ENCODE measurements at regions not wholly inside any gene's neighbourhood (a gene's known extent, or its start where the extent isn't known, plus 50 kb on each side); places are given as distances from the start of the nearest gene placed in this dataset.
"Not testable (repeated sequence)": the region's sequence is repeated elsewhere in the genome, so short reads cannot be mapped to it uniquely, and the experiment has no call there.

DNA sequence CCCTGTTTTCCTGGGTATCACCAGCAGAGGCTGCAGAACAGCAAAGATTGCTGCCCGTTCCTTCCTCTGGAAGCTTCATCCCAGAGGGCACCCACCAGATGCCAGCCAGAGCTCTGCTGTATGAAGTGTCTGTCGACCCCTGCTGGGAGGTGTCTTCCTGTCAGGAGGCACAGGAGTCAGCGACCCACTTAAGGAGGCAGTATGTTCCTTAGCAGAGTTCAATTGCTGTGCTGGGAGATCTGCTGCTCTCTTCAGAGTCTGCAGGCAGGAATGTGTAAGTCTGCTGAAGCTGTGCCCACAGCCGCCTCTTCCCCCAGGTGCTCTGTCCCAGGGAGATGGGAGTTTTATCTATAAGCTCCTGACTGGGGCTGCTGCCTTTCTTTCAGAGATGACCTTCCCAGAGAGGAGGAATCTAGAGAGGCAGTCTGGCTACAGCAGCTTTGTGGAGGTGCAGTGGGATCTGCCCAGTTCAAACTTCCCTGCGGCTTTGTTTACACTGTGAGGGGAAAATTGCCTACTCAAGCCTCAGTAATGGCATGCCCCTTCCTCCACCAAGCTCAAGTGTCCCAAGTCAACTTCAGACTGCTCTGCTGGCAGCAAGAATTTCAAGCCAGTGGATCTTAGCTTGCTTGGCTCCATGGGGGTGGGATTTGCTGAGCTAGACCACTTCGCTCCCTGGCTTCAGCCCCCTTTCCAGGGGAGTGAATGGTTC, 100.6 kb downstream of the TMEM168 start:
- DNase-seq, result not testable (repeated sequence)

- DNase-seq, result no peak
These were observed 97.9 kb downstream of the TMEM168 start for GRCh38 chr7:112692333-112692732.

DNA sequence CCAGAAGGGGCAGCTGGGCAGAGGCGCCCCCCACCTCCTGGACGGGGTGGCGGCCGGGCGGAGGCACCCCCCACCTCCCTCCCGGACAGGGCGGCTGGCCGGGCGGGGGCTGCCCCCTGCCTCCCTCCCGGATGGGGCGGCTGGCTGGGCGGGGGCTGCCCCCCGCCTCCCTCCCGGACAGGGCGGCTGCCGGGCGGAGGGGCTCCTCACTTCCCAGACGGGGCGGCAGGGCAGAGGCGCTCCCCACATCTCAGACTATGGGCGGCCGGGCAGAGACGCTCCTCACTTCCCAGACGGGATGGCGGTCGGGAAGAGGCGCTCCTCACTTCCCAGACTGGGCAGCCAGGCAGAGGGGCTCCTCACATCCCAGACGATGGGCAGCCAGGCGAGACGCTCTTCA, 93.0 kb downstream of the TMEM168 start:
- not testable (repeated sequence) for DNase-seq

DNA sequence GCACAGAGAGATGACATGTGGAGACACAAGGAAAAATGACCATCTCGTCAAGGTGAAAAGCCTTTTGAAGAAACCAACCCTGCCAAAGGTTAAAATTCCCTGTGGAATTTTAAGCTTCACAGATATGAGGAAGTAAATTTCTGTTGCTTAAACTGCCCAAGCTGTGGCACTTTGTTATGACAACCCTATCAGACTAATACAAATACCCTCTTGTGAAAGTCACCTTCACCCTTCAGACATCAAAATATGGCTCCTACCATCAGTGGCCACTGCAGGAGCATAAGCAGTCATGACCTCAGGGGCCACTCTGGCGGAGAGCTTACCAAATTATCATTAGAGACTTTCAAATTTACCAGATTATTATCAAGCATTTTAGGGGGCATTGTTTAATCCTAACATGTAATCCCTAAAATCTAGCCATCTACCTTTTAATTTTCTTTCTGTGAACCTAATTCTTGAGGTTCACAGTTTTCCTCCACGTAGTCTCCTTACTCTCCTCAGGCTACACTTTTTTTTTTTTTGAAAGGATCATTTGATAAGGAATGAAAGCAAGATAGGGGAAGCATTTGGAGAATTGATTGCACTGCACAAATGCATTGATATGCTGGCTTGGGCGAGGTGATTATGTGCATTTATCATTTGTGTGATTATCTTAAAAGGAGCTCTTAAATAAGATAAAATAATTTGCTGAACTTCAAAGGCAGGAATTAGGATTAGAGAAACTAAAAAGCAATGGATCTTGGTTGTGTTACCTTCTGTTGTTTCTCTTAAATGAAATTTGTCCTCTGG, 90.3 kb downstream of the TMEM168 start:
- no peak for DNase-seq

DNA sequence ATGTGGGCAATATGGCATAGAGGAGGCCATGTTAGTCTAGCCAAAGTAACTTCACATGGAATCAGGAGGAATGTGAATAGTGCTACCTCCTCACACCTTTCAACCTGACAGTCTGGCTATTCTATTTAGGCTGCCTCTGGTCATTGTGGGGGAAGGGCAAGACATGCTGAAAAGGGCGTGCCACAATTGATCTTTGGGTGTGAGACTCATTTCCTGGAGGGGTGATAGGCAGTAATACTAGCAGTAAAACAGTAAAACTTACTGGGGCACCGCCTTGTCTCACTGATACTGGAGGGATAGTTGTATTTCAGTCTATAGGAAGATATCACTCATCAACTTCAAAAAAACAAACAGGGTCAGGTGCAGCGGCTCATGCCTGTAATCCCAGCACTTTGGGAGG, 88.7 kb downstream of the TMEM168 start:
- DNase-seq, result no peak

DNA sequence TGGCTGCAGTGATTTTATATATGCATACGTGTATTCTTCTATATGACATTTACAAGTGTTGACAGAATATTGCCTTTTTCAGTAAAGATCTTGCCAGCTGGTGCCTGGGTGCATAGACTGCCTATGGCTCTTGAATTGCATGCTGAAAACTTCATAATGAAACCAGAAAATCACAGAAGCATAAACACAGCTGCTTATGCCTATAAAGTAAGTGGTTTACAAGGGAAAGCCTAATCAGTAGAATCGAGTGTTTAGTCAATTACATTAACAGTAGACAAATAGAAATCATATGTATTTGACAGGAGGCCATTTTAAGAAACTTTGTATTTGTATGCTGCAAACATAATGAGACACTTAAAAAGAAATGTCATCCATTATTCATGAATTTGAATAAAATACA, 82.5 kb downstream of the TMEM168 start:
- no peak for DNase-seq

DNA sequence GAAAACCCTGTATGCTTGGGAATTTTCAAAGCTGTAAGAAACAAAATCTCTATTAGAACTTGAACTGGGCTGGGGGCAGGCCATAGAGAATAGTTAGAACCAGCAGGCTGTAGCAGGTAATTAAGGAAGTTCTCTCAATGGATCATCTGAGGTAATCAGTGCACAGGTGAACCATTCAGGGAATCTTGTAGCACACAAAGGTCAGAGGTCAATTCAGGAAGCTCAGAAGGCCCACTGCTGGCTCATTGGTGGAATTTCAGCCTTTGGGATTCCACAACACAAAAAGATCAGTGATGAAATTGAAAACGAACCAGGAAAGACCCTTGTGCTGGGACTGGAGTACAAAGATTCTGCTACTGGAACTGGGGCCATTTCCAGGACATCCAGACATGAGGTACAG, 82.0 kb downstream of the TMEM168 start:
- DNase-seq, result no peak
